ENCODE measurements at regions not wholly inside any gene's neighbourhood (a gene's known extent, or its start where the extent isn't known, plus 50 kb on each side); places are given as distances from the start of the nearest gene placed in this dataset.

DNA sequence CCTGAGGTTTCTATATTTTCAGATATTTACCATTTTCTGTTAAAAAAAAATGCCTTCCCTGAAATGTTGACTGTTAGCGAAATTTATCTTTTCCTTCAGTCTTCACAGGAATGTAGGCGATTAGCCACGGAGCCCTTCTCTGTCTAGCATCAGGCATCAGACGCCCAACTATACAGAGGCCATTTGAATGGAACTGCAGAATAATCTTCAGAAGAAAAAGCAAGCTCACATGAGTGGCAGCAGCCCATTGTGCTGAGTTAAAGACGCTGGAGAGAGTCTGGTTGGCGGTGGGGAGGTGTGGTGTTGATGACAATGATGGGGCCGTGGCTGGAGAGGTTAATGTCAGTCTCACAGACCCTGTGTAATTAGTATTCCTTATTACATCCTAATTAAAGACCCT, 196.8 kb upstream of the LEF1 start:
- no peaks in the 10 kb centered on the region for H3K4me1 ChIP-seq (ENCODE audit: control insufficient read depth, insufficient read depth, low read length)
- ChIA-PET CTCF (interaction anchor here (0.6 kb wide), 1 partner anchor 193 kb away, joined by 3 read pairs; no protein-coding TSS in a partner anchor), POLR2A (interaction anchor here (0.6 kb wide), 1 partner anchor 208 kb away, joined by 4 read pairs; no protein-coding TSS in a partner anchor)
- TF ChIP-seq ZNF585B (tag by site-specific recombination; IDR thresholded peaks at IDR 0.05) (no peak), KLF7 (tag by site-specific recombination; IDR thresholded peaks at IDR 0.05; ENCODE audit: borderline replicate concordance) (no peak), YY1 (tag by site-specific recombination; IDR thresholded peaks at IDR 0.05) (no peak), ZBTB8A (tag by site-specific recombination; IDR thresholded peaks at IDR 0.05) (no peak), ZBTB1 (tag by site-specific recombination; IDR thresholded peaks at IDR 0.05) (no peak), ZFHX2 (tag by site-specific recombination; conservative IDR thresholded peaks at IDR 0.05) (no peak), RBAK (tag by site-specific recombination; IDR thresholded peaks at IDR 0.05) (no peak), ZNF830 (tag by site-specific recombination; IDR thresholded peaks at IDR 0.05; ENCODE audit: low read depth) (no peak)
- TF ChIP-seq, protein P1, sequence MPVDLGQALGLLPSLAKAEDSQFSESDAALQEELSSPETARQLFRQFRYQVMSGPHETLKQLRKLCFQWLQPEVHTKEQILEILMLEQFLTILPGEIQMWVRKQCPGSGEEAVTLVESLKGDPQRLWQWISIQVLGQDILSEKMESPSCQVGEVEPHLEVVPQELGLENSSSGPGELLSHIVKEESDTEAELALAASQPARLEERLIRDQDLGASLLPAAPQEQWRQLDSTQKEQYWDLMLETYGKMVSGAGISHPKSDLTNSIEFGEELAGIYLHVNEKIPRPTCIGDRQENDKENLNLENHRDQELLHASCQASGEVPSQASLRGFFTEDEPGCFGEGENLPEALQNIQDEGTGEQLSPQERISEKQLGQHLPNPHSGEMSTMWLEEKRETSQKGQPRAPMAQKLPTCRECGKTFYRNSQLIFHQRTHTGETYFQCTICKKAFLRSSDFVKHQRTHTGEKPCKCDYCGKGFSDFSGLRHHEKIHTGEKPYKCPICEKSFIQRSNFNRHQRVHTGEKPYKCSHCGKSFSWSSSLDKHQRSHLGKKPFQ (tag by site-specific recombination; IDR thresholded peaks at IDR 0.05), result no peak
- TF ChIP-seq, protein P2, sequence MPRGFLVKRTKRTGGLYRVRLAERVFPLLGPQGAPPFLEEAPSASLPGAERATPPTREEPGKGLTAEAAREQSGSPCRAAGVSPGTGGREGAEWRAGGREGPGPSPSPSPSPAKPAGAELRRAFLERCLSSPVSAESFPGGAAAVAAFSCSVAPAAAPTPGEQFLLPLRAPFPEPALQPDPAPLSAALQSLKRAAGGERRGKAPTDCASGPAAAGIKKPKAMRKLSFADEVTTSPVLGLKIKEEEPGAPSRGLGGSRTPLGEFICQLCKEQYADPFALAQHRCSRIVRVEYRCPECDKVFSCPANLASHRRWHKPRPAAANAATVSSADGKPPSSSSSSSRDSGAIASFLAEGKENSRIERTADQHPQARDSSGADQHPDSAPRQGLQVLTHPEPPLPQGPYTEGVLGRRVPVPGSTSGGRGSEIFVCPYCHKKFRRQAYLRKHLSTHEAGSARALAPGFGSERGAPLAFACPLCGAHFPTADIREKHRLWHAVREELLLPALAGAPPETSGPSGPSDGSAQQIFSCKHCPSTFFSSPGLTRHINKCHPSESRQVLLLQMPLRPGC (tag by site-specific recombination; IDR thresholded peaks at IDR 0.05), result no peak
- no peaks in the 10 kb centered on the region for H3K36me3 ChIP-seq (ENCODE audit: control insufficient read depth in 2 of 2, insufficient read depth in 1 of 2, low read length in 2 of 2)
- H3K27ac ChIP-seq (ENCODE audit: extremely low read depth, low read depth, low read length), result no peak overlapping the region
- H3K4me3 ChIP-seq (ENCODE audit: low read depth, low read length), result no peak overlapping the region
- no peaks in the 10 kb centered on the region for H3K9me3 ChIP-seq (ENCODE audit: control insufficient read depth, insufficient read depth, low read depth, low read length)

DNA sequence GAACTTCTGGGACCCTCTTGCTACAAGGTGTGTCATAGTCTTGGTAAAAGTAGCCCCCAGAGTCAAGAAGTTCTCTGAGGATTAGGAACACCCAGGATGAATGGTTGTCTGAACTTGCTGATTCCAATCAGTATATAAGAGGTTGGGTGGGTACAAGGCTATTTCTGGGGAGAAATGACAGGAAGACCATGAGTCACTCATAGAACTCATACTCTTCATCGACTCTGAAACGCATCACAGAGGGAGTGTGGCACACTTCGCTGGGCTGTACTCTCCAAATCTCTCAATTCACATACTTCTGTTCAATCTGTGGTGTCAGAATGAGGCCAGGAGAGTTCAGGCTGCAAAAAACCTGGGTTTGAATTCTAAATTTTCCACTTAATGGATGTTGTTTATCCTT, 193.2 kb upstream of the LEF1 start:
- Histone ChIP-seq H3K4me1 (ENCODE audit: control insufficient read depth, insufficient read depth, low read length) (no peaks in the 10 kb centered on the region), H3K27ac (ENCODE audit: extremely low read depth, low read depth, low read length) (no peak overlapping the region), H3K9me3 (ENCODE audit: control insufficient read depth, insufficient read depth, low read depth, low read length) (no peaks in the 10 kb centered on the region), H3K4me3 (ENCODE audit: low read depth, low read length) (no peak overlapping the region), H3K36me3 (ENCODE audit: control insufficient read depth in 2 of 2, insufficient read depth in 1 of 2, low read length in 2 of 2) (no peaks in the 10 kb centered on the region)
- CTCF ChIA-PET, result no interaction called here
- TF ChIP-seq ZFP3 (tag by site-specific recombination; IDR thresholded peaks at IDR 0.05; ENCODE audit: low read depth) (no peak), ZBTB7A (tag by site-specific recombination; IDR thresholded peaks at IDR 0.05; ENCODE audit: low read depth) (no peak), ZNF654 (tag by site-specific recombination; IDR thresholded peaks at IDR 0.05; ENCODE audit: low read depth) (no peak), ZNF623 (tag by site-specific recombination; IDR thresholded peaks at IDR 0.05) (no peak), ZNF621 (tag by site-specific recombination; IDR thresholded peaks at IDR 0.05) (no peak), ZXDB (tag by site-specific recombination; IDR thresholded peaks at IDR 0.05) (no peak), SP2 (tag by site-specific recombination; IDR thresholded peaks at IDR 0.05) (no peak), BCL11B (tag by site-specific recombination; IDR thresholded peaks at IDR 0.05; ENCODE audit: low read depth) (no peak)
- TF ChIP-seq, protein P3, sequence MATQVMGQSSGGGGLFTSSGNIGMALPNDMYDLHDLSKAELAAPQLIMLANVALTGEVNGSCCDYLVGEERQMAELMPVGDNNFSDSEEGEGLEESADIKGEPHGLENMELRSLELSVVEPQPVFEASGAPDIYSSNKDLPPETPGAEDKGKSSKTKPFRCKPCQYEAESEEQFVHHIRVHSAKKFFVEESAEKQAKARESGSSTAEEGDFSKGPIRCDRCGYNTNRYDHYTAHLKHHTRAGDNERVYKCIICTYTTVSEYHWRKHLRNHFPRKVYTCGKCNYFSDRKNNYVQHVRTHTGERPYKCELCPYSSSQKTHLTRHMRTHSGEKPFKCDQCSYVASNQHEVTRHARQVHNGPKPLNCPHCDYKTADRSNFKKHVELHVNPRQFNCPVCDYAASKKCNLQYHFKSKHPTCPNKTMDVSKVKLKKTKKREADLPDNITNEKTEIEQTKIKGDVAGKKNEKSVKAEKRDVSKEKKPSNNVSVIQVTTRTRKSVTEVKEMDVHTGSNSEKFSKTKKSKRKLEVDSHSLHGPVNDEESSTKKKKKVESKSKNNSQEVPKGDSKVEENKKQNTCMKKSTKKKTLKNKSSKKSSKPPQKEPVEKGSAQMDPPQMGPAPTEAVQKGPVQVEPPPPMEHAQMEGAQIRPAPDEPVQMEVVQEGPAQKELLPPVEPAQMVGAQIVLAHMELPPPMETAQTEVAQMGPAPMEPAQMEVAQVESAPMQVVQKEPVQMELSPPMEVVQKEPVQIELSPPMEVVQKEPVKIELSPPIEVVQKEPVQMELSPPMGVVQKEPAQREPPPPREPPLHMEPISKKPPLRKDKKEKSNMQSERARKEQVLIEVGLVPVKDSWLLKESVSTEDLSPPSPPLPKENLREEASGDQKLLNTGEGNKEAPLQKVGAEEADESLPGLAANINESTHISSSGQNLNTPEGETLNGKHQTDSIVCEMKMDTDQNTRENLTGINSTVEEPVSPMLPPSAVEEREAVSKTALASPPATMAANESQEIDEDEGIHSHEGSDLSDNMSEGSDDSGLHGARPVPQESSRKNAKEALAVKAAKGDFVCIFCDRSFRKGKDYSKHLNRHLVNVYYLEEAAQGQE (tag by site-specific recombination; IDR thresholded peaks at IDR 0.05), result no peak
- POLR2A ChIA-PET, result no interaction called here
